GM18907 (cell line): ENCODE measurements at regions not wholly inside any gene's neighbourhood (a gene's known extent, or its start where the extent isn't known, plus 50 kb on each side); places are given as distances from the start of the nearest gene placed in this dataset.

Experiments used
- ATAC-seq: cut with Tn5 transposase; IDR thresholded peaks from one replicate; pipeline ENCODE4 v1.9.1; 2021; ENCODE audit warnings: mild to moderate bottlenecking, moderate library complexity; ENCODE audit not compliant: unreplicated experiment

DNA sequence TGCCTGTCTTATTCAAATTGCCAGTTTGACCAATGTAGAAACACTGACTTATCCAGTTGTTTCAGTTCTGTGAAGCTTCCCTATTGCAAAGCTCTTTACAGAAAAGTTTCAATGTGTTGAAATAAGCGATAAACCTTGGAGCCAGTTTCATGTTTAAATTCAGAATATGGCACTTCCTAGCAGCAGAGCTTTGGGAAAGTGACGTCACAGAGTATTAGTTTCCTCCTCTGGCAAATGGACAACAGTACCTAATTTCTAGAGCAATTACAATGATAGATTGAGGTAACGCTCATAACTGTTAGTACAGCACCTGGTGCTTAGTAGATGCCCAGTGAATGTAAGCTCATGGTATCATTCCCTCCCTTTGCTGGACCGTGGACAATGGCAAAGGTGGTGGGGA is 527.5 kb upstream of the DAB1 start:
- no peak for ATAC-seq

DNA sequence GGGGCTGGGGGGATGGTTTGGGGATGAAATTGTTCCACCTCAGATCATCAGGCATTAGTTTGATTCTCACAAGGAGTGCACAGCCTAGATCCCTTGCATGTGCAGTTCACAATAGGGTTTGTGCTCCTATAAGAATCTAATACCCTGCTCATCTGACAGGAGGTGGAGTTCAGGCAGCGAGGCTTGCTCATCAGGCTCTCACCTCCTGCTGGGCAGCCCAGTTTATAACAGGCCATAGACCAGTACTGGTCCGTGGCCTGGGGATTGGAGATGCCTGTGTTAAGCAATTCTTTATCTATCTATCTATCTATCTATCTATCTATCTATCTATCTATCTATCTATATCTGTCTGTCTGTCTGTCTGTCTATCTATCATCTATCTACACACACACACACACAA is 525.3 kb upstream of the DAB1 start:
- no peak for ATAC-seq

DNA sequence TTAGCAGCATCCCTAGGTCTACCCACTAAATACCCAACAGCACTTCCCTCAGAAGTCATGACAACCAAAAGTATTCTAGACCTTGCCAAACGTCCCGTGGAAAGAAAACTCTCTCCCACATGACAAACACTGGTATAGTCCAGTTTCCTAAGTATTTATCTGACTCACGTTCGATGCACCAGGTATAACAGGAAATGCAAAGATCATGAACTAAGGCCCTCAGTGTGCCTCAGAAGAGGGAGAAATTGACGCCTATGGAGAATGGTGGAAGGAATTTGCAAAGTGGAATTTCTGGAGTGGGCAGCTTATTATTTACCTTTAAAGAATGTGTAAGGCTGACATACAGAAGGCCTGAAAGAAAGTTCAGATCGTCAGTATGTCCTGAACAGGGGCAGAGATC is 523.6 kb upstream of the DAB1 start:
- ATAC-seq: no peak

DNA sequence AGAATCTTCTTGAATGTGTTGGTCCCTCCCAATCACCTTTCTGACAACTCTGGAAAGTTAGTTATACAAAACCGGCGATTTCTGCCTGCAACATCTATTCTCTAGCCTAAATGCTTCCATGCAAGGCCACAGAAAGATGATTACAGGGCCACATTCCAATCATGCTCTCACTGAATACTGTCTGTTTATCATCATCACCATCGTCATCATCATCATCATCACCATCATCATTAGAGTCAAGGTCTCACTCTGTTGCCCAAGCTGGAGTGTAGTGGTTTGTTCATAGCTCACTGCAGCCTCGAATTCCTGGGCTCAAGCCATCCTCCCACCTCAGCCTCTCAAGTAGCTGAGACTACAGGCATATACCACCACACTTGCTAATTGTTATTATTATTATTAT is 521.2 kb upstream of the DAB1 start:
- no peak for ATAC-seq

DNA sequence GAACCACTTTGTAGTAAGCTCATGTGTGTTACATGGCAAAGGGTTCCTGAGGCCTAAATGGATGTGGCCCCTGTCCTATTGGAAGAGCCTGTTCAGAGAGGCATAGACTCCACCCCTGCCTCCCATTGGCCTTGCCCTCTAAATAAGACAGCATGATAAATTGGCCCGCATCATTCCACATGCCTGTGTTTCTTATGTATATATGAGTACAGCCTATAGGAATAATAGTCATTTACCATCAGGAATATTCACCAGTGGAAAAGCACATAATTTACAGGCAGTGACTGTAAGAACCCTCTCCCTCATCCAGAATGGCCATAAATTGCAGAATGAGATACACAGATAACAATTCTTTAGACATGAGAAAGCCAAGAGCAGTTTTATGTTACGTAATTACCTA is 519.5 kb upstream of the DAB1 start:
- no peak for ATAC-seq

DNA sequence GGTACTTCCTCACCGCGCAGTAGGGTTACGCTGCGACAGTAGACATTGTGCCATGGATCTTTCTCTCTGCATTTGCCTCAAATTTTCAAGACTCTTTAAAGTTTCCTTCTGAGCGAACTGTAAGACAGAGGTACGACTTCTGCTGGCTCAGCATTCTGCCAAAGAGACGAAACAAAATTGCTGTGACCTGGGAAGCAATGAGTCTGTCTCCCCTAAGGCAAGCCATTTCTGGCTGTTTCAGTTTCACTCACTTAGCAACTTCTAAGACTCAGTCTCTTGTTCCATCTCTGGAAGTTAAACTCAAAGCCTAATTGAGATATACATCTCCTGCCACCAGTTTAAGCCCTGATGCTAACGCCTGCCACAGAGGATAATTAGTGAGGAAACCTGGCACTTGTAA is 510.9 kb upstream of the DAB1 start:
- no peak for ATAC-seq

DNA sequence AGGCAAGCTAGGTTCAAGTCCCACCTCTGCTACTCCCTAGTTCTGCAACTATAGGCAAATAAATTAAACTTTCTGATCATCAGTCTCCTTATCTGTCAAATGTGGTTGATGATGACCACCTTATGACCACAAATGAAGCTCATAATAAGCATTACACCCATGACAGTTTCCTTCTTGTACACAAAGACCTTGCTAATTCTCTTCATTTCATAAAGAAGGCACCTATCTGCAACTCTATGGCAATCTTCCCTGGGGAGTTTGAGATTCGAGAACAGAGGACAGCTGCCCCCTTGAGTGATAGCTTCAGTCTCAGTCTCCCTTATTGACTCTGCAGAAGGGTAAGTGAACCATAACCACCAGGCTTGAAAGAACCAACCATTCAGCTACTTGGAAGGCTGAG is 503.1 kb upstream of the DAB1 start:
- ATAC-seq: no peak

DNA sequence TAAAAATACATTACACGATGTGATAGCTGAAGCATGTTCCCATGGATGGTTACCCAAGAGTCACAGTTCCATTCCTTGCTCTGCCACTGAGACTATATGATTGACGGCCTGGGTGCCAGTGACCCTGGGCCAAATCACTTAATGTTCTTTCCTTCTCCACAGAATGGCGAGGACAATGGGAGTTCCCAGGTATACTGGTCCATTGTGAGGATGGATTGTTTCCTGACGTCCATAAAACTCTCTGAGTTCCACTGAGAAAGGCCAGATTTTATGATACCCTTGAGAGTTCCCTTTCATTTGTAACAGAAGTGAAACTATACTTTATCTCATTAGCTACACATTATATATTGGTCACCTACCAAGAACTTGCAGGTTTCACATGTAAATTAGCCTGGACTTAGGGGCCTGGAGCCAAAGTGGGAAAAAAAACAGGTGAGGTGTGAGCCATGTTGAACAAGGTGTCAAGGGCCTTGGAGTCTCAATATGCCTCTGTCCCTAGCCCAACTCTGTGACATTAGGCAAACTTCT is 502.2 kb upstream of the DAB1 start:
- ATAC-seq: no peak

DNA sequence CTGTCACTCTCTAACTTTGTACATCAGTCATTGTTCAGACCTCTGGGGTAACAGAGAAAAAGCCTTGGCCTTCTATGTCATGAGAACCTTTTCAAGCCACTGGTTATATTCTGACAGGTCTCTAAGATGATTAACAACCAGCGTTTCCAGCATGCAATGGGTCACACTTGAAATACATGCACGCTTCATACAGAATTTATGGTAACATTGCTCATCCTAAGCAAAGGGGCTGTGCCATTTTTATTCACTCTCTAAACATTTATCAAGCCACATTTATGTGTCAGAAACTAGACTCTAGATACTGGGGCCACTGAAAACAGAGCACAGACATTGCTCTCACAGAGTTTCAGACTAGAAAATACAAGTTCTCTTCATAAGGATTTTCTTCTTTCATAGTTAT is 501.4 kb upstream of the DAB1 start:
- ATAC-seq: no peak

DNA sequence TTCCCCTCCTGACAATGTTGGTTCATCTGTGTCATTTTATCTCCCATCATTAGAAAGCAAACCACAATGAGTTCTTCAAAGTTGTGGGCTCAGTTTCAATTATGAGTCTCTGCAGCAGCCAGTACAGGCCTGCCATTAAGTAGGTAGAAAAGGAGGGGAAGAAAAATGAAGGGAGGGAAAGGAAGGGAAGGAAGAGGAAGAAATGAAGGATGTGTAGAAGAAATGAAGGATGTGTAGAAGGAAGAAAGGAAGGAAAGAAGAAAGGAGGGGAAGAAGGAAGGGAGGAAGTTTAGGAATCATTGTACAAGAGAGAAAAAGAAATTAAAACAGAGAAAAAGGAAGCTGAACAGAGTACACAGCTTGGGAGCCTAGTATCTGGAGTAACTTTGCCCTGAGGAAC is 498.3 kb upstream of the DAB1 start:
- no peak for ATAC-seq

DNA sequence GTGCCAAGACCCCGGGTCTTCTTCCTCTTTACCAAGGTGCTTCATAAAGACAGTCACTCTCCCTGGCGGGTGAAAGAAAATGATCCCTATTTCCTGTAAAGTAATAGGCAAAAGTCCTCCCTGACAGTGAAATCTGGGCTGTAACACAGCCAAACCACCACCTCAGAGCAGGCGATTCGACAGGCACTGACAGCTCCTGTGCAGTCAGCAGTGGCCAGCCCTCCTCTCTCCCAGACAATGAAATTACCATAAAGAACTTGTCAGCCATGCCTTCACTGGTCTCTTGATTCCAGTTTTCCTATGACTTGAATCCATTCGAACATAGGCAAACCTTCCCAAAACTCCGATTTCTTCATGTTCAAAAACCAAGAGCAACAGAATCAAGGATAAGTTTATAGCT is 492.2 kb upstream of the DAB1 start:
- ATAC-seq: no peak

DNA sequence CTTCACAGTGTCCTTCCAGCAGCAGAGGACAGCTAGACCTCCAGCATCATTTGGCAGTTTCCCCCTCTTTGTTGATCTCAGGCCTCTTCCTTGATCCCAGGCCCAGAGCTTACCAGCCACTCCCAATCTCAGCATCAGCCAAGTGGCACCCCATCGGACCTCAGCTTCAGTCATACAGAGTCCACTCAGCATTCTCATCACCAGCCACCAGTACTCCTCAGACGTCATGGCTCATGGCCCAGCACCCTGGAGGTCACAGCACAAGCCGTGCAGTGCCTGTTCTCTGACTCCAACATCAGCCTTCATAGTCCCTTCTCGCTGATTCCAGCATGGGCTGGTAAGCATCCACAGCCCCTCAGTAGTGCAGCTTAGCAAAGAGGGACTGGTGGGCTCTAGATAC is 487.6 kb upstream of the DAB1 start:
- ATAC-seq: no peak

DNA sequence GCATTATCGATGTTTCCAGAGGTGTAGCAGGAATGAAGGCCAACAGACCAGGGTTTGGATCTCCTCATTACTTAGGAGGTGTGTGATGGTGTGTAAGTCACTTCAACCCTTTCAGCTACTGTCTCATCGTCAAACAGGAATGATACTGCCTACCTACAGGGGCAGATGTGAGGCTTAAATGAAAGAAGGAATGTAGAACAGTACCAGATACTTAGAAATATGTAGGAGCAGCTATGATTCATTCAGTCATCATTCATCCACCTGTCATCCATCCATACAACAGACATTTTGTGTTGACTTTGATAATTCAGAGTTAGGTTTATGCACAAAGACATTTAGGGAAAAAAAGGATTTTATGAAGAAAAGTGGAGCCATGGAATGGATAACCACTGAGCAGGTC is 486.9 kb upstream of the DAB1 start:
- no peak for ATAC-seq

DNA sequence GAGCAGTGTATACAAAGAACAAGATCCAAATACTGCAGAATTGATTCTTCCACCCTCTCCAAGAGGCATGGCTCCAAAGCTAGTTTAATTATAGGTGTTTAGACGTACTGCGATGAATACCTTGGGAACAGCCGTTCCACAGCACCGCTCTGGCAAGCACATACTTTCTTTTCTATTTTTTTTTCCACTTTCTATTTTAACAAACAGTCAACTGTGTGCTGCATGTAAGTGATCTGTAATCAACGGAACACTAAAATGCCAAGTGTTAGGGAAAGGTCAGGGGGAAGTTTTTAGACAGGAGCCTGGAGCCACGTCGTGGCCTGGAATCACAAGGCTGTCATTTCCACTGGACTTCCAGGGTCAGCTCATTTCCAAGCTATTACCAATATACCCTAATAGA is 486.4 kb upstream of the DAB1 start:
- no peak for ATAC-seq

DNA sequence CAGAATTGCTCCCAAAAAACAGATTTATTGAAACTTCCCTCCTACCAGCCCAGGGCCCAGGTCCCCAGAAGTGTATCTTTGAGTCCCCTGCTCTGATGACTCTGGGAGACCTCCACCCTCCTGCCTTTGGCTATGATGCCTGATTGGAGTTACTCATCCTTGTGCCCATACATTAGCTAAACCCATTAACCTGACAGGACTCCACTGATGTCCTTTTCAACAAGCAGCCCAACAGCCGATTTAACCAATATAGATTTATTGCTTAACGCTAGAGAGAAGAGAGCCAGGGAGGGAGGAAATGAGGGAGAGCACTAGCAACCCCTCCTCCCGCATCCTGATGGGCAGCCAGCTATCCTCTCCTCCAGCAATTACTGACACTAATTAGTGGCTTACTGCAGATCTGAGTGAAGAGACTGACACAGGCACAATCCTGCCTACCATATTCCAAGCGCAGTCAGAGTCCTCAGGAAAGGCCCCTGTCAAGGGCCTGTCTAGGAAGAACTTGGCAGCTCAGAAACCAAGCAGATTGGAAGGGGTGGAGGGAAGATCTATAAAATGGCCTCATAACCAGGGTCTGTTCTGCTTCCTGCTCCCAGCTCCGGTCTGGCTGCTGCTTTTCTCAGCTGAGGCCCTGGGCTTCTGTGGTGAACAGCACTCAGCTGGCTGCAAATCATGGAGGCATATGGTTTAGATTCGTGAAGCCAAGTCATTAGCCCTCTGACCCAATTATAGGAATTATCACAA is 484.5 kb upstream of the DAB1 start:
- no peak for ATAC-seq

DNA sequence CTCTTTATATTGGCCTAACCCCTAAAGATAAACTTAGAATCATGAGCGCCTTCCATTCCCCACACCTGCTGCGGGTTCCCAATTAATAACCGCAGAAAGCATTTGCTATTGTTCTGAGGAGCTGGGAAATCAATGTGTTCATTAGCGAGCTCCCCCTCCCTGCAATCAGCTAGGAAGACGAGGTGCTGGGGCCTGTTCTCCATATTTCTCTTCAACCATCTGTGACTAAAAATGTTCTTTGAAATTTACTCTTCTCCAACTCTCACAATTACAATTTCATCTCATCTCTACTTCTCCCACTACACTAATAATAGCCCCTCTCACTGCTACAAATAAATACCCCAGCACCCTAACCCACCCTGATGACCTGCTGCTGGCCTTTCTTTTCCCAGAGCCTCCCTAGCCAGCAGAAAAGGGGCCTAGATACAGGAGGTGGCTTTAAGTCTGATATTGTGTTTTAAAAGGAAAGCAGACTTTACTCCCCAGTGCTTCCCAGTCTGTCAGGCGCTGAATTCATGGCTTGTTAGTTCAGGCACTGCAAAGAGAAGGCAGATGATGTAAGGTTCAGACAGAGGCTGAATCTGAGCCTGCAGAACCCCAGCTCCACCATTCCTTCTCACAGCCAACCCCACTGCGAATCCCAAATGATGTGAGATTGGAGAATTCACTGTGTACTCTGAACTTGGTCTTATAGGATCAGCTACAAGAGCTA is 477.5 kb upstream of the DAB1 start:
- ATAC-seq: no peak

DNA sequence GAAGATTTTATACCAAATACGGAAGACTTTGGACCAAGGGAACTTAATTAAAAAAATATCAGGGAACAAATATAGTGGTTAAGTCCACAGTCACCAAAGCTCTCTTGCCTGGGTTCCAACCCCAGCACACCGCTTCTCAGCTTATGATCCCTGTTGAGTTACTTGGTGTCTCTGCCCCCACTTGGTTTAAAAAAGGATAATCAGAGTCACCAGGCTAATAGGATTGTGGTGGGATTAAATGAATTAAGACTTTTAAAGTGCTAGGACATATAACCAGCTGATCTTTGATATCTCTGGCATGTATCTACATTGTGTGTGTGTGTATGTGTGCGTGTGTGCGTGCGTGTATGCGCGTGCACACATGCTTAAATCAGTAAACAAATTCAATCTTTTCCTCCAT is 474.7 kb upstream of the DAB1 start:
- no peak for ATAC-seq

DNA sequence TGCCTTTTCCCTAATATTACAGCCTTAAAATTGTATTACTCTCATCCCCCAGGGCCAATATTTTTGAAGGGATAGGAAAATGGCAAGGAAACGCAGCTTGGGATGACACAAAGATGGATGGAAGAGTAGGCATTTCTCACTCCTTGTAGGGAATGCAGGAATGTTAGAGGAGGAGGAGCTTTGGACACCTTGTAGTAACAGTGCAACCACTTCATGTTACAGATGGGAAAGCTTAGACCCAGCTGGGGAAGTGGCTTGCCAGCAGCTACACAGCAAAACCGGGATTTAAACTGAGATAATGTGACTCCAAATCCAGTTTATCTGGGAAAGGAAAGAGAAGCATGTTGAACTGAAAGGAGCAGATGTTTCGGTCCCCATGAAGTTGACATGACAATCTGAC is 473.7 kb upstream of the DAB1 start:
- ATAC-seq: no peak

DNA sequence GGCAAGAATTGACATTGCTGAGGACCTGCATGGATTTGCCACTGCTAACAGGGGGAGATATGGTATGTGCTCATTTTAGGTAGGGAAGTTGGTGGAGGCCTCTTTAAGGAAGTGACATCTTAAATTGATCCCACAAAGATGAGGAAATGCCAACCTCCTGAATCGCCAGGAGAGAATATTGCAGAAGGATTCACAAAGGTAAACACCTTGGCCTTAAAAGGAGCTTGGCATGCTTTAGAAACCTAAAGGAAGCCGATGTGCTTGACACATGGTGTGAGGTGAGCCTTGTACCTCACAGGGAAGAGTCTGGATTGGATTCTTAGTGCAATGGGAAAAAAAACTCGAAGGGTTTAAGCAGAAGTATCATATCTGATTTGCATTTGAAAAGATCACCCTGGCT is 470.5 kb upstream of the DAB1 start:
- no peak for ATAC-seq

DNA sequence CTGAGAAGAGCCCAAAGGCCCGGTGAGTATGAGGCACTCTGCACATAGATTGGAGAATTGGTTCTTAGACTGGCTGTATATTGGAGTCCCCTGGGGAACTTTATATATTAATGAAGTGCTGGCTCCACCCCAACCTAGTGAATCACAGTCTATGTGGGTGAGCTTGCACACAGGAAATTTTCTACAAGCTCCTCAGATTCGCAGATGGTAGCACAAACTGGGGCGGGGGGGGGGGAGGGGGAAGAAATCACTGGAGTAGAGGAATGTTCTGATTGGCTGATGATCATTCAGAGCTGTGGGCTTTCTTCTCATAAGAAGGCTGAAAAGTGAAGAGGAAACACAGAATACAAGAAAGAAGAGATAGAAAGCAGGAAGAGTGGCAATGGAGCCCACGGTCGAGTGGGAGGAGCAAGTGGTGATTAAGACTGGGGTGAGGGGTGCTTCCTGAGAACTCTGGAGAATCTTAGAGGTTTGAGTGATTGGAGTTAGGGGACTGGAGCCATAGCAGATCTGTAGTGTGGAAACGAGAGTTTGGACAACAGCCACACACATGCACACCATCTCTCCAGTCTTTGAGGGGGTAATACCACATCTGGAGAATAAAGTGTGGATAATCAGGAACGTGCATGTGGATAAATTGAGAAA is 465.9 kb upstream of the DAB1 start:
- ATAC-seq: no peak

DNA sequence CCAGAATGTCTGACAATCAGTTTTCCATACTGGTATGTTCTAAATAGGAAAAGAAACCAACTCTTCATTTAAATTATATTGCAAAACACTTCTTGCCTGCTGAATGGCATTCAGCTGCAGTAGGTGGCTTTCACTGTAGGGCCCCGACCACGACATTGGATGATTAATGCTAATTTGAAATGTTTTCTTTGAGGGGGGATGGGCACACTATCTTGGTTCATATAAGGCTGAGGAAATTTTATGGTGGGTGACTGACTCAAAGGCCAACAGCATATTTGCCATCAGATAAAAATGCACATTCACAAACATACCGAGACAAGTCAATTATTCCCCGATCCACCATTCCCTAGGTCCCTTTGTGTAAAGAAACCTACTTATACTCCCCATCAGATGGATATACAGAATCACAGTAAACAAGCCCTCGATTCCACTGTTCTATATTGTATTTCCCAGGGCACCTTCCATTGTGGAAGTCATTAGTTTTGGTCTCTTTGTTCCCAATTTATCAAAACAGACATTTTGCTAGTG is 464.2 kb upstream of the DAB1 start:
- ATAC-seq: no peak

DNA sequence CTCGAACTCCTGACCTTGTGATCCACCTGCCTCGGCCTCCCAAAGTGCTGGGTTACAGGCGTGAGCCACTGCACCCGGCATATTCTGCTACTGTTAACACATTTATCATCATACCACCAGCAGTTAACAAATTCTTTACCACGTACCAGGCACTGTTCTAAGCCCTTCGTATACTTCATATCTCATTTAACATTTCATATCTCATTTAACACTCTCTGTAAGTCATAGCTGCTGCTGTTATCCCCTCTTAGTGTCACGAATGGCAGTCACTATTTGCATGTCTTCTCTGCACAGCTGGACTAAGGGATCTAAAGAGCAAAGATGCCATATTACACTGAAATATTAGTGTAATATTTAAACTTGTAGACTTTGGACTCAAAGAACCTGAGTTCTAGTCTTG is 462.5 kb upstream of the DAB1 start:
- ATAC-seq: no peak
